NCI-H128 (cell line): ENCODE measurements at regions not wholly inside any gene's neighbourhood (a gene's known extent, or its start where the extent isn't known, plus 50 kb on each side); places are given as distances from the start of the nearest gene placed in this dataset.

Source experiments
- DNase-seq: peaks from one replicate; lab custom pipeline; 2025; ENCODE audit not compliant: unreplicated experiment; lab: John Stamatoyannopoulos, UW

GRCh38 chr12:127438512-127439244, 828.3 kb upstream of the TMEM132C start:
- DNase-seq: no peak

GRCh38 chr12:127445581-127446139, 821.3 kb upstream of the TMEM132C start:
- DNase-seq: no peak

GRCh38 chr12:127448906-127449305, 818.1 kb upstream of the TMEM132C start:
- no peak for DNase-seq

GRCh38 chr12:127450826-127451225, 816.1 kb upstream of the TMEM132C start:
- no peak for DNase-seq

- no peak for DNase-seq
Observed at GRCh38 chr12:127455347-127456265, 811.4 kb upstream of the TMEM132C start.

- DNase-seq: no peak
Observed at GRCh38 chr12:127457726-127458125, 809.2 kb upstream of the TMEM132C start.

GRCh38 chr12:127459166-127459565, 807.8 kb upstream of the TMEM132C start:
- no peak for DNase-seq

GRCh38 chr12:127459687-127460086, 807.3 kb upstream of the TMEM132C start:
- no peak for DNase-seq

GRCh38 chr12:127463237-127463636, 803.7 kb upstream of the TMEM132C start:
- no peak for DNase-seq

- no peak for DNase-seq
Observed at GRCh38 chr12:127469331-127469730, 797.6 kb upstream of the TMEM132C start.

GRCh38 chr12:127473766-127474165, 793.2 kb upstream of the TMEM132C start:
- DNase-seq: no peak

GRCh38 chr12:127479256-127479655, 787.7 kb upstream of the TMEM132C start:
- no peak for DNase-seq

- no peak for DNase-seq
Observed at GRCh38 chr12:127480775-127481314, 786.1 kb upstream of the TMEM132C start.

- no peak for DNase-seq
Observed at GRCh38 chr12:127482950-127483349, 784.0 kb upstream of the TMEM132C start.

GRCh38 chr12:127485528-127485927, 781.4 kb upstream of the TMEM132C start:
- no peak for DNase-seq

GRCh38 chr12:127487031-127487430, 779.9 kb upstream of the TMEM132C start:
- DNase-seq: no peak

GRCh38 chr12:127489061-127489460, 777.9 kb upstream of the TMEM132C start:
- no peak for DNase-seq

- no peak for DNase-seq
Observed at GRCh38 chr12:127494961-127495915, 771.7 kb upstream of the TMEM132C start.

GRCh38 chr12:127496255-127496654, 770.7 kb upstream of the TMEM132C start:
- no peak for DNase-seq

GRCh38 chr12:127500512-127501035, 766.4 kb upstream of the TMEM132C start:
- no peak for DNase-seq
